Adipocyte (in vitro differentiated cells): ENCODE measurements at regions not wholly inside any gene's neighbourhood (a gene's known extent, or its start where the extent isn't known, plus 50 kb on each side); places are given as distances from the start of the nearest gene placed in this dataset.

Experiments used
- DNase-seq: peaks from one replicate; pipeline ENCODE4 v3.0.0-alpha.2; 2015; ENCODE audit warnings: low read depth
- H3K27me3 ChIP-seq: replicated peaks from 2 replicates; pipeline ENCODE4 v1.7.0; 2013; ENCODE audit warnings: mild to moderate bottlenecking, low read length, moderate library complexity; ENCODE audit not compliant: control insufficient read depth, insufficient read depth
- H3K36me3 ChIP-seq: 2 replicates; pipeline ENCODE4 v1.7.0; 2013; ENCODE audit warnings: low read length, mild to moderate bottlenecking, moderate library complexity; ENCODE audit not compliant: control insufficient read depth, insufficient read depth, severe bottlenecking
- H3K4me1 ChIP-seq: 2 replicates; pipeline ENCODE4 v1.7.0; 2013; ENCODE audit warnings: mild to moderate bottlenecking, low read length, moderate library complexity; ENCODE audit not compliant: control insufficient read depth, insufficient read depth
- H3K4me3 ChIP-seq: 2 replicates; pipeline ENCODE4 v1.7.0; 2013; ENCODE audit warnings: mild to moderate bottlenecking, low read length, moderate library complexity
- H3K9ac ChIP-seq: 2 replicates; pipeline ENCODE4 v1.7.0; 2013; ENCODE audit warnings: mild to moderate bottlenecking, low read length, moderate library complexity
- H3K9me3 ChIP-seq: 2 replicates; pipeline ENCODE4 v1.7.0; 2013; ENCODE audit warnings: mild to moderate bottlenecking, low read length, moderate library complexity; ENCODE audit not compliant: control insufficient read depth

DNA sequence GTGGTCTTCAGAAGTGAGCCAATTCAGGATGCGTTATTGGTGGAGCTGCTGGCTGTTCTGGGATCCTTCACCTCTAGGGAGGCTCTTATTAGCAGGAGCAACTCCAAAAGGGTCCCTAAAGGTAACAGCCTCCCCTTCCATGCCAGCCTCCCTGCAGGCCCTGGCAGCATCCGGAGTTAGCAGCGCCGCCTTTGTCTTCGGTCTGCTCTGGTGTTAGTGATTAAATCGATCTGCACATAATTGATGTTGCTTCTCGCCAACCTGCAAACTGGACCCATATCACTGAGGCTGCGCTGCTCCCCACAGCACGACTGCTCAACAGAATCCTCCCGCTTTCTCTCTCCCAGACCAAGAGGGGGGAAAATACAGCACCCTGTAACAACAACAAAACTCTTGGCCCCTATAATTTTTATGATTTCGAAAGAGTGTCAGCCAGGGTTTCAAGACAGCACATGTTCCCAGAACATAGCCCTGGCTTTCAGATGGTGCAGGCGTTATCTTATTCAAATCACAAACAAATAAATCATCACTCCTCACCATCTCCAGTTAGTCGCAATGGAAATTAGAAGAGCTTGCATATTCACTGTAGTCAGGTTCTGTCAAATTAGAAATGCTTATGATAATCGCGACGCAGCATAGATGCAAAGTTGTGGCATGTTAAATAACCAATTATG lies 76.0 kb downstream of the IRX3 start:
- Histone ChIP-seq H3K36me3 (no peaks in the 10 kb centered on the region), H3K4me3 (peak overlapping the region; percentile 46), H3K27me3 (peaks cover 70% of the 10 kb centered on the region), H3K9me3 (no peaks in the 10 kb centered on the region), H3K9ac (no peak overlapping the region), H3K4me1 (peaks cover 26% of the 10 kb centered on the region)
- DNase-seq = no peak

DNA sequence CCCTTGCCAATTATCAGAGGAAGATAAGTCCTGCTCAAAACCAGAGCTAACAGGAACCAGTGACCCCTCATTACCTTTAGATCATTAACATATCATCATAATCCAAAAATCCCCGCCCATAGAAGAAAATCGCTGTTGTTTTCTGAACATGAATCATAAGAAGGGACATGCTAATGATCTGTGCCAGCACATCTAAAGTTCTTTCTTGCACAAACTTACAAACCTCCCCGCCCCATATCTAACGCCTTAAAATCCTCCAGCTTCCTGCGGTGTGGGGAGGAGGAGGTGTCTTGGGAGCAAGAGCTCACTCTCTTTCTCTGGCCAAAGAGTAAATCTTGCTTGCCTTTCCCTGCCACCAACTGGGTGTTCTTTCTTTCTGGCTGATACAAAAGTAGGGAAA lies 78.3 kb downstream of the IRX3 start:
- no peak for DNase-seq
- Histone ChIP-seq H3K4me1 (peaks cover 26% of the 10 kb centered on the region), H3K4me3 (peak overlapping the region; percentile 0), H3K9ac (no peak overlapping the region), H3K27me3 (peaks cover 60% of the 10 kb centered on the region), H3K36me3 (no peaks in the 10 kb centered on the region), H3K9me3 (no peaks in the 10 kb centered on the region)

DNA sequence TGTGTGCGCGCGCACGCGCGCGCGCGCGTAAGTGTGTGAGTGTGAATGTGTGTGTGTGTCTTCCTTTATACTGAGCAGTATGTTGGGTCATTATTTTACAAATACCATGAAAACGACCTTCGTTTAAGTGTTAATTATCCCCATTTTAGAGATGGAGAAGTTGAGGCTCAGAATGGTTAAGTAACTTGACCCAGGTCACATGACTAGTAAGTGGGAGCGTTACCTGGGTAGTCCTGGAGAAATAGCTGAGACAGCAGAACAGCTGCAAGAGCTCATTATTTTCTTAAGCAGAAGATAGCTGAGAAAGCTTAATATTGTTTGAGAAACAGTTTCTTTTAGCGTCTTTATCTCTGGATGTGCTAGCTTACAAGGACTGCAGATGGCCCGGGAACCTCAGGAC lies 78.8 kb downstream of the IRX3 start:
- no peak for DNase-seq
- Histone ChIP-seq H3K4me3 (peak overlapping the region; percentile 0), H3K27me3 (peaks cover 56% of the 10 kb centered on the region), H3K9ac (no peak overlapping the region), H3K9me3 (no peaks in the 10 kb centered on the region), H3K36me3 (no peaks in the 10 kb centered on the region), H3K4me1 (peaks cover 26% of the 10 kb centered on the region)

DNA sequence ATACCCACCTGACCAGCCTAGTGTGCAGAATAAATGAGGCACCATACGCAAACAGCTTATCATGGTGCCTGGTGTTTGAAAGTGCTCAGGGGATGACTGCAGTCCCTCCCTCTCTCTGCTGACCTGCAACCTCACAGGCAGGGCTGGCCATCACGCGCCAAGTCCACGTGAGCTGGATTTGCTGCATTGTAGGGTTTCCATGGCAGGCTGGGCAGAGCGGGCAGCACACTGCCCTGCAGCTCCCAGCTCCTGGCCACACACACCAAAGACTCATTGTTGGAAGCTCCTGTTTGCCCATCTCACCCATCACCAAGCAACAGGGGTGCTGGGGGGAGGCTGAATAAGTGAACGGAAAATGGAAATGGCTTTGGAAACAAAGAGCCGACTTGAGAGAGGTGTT lies 81.8 kb downstream of the IRX3 start:
- no peak for DNase-seq
- Histone ChIP-seq H3K4me3 (no peak overlapping the region), H3K36me3 (no peaks in the 10 kb centered on the region), H3K9me3 (no peaks in the 10 kb centered on the region), H3K4me1 (peaks cover 10% of the 10 kb centered on the region), H3K9ac (no peak overlapping the region), H3K27me3 (peaks cover 33% of the 10 kb centered on the region)

DNA sequence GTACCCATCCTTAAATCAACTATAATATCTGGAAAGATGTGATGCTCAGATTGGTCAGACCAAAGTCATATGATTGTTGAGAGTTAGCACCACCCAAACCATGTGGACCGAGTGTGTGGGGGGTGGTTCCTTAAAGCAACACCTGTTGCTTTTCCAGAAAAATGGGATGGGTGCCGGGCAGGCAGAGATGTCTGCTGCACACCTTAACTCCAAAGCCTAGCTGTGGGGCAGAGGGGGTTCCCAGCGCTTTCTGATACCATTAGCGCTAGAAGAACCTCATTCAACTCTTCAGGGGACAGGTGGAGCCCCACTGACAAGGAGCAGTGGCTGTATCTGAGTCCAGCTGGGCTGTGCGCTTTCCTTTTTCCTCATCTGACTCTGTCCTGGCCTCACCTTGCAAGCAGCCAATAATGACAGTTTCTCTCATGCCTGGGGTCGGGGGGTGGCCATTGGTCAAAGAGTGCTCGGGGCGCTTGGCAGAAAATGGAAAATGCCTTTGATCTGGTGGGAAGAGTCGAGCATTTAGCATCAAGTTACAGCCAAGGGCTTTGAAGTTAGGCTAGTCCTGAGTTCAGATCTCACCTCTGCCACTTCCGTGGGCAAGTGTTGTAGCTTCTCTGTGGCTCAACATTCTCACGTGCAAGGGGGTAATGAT lies 82.6 kb downstream of the IRX3 start:
- H3K27me3 ChIP-seq = peaks cover 30% of the 10 kb centered on the region
- H3K9me3 ChIP-seq = no peaks in the 10 kb centered on the region
- DNase-seq = no peak
- H3K36me3 ChIP-seq = no peaks in the 10 kb centered on the region
- H3K9ac ChIP-seq = no peak overlapping the region
- H3K4me3 ChIP-seq = no peak overlapping the region
- H3K4me1 ChIP-seq = peaks cover 10% of the 10 kb centered on the region

DNA sequence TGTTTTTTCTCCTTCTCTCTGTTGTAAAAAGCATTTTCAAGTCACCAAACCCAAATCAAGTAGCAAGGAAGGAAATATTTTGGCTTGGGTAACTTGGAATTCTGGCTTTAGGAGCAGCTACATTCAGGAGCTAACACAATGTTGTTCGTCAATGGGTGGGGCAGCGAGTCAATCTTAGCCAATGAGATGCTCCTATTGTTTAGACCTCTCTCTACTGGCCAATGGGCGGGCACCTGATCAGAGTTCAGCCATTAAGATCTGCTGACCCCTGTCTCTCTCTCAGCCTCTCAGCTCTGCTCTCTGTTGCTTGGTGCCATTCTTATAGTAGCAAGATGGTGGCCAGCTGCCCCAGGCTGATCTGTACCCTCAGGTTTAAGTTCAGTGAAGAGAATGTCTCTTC lies 83.2 kb downstream of the IRX3 start:
- DNase-seq = no peak

More for the DNA sequence above, 83.2 kb downstream of the IRX3 start:
- Histone ChIP-seq H3K9ac (no peak overlapping the region), H3K4me1 (peaks cover 7% of the 10 kb centered on the region), H3K4me3 (no peak overlapping the region), H3K9me3 (no peaks in the 10 kb centered on the region), H3K27me3 (peaks cover 29% of the 10 kb centered on the region), H3K36me3 (no peaks in the 10 kb centered on the region)
